AG09319 (cell line): ENCODE measurements at regions not wholly inside any gene's neighbourhood (a gene's known extent, or its start where the extent isn't known, plus 50 kb on each side); places are given as distances from the start of the nearest gene placed in this dataset.

ENCODE experiments used
- DNase-seq: peaks from one replicate; pipeline ENCODE4 v3.0.0-alpha.2; 2010; ENCODE audit warnings: low read depth; ENCODE audit errors: extremely low read depth
- TF ChIP-seq, protein P1 (sequence below): IDR thresholded peaks from 2 replicates; pipeline ENCODE4 v1.5.1; 2011; ENCODE audit warnings: low read depth, mild to moderate bottlenecking, inconsistent platforms, low read length, moderate library complexity

GRCh38 chr4:61079976-61080375 is 120.2 kb upstream of the ADGRL3 start:
- no peak for DNase-seq
- TF ChIP-seq, protein P1, sequence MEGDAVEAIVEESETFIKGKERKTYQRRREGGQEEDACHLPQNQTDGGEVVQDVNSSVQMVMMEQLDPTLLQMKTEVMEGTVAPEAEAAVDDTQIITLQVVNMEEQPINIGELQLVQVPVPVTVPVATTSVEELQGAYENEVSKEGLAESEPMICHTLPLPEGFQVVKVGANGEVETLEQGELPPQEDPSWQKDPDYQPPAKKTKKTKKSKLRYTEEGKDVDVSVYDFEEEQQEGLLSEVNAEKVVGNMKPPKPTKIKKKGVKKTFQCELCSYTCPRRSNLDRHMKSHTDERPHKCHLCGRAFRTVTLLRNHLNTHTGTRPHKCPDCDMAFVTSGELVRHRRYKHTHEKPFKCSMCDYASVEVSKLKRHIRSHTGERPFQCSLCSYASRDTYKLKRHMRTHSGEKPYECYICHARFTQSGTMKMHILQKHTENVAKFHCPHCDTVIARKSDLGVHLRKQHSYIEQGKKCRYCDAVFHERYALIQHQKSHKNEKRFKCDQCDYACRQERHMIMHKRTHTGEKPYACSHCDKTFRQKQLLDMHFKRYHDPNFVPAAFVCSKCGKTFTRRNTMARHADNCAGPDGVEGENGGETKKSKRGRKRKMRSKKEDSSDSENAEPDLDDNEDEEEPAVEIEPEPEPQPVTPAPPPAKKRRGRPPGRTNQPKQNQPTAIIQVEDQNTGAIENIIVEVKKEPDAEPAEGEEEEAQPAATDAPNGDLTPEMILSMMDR: no peak

GRCh38 chr4:61085534-61085933 is 114.6 kb upstream of the ADGRL3 start:
- DNase-seq: no peak
- TF ChIP-seq, protein P1: no peak

- DNase-seq: no peak
- TF ChIP-seq, protein P1: no peak
Observed at GRCh38 chr4:61086357-61086756, 113.8 kb upstream of the ADGRL3 start.

- TF ChIP-seq, protein P1: no peak
- DNase-seq: no peak
Observed at GRCh38 chr4:61086979-61087378, 113.1 kb upstream of the ADGRL3 start.

DNA sequence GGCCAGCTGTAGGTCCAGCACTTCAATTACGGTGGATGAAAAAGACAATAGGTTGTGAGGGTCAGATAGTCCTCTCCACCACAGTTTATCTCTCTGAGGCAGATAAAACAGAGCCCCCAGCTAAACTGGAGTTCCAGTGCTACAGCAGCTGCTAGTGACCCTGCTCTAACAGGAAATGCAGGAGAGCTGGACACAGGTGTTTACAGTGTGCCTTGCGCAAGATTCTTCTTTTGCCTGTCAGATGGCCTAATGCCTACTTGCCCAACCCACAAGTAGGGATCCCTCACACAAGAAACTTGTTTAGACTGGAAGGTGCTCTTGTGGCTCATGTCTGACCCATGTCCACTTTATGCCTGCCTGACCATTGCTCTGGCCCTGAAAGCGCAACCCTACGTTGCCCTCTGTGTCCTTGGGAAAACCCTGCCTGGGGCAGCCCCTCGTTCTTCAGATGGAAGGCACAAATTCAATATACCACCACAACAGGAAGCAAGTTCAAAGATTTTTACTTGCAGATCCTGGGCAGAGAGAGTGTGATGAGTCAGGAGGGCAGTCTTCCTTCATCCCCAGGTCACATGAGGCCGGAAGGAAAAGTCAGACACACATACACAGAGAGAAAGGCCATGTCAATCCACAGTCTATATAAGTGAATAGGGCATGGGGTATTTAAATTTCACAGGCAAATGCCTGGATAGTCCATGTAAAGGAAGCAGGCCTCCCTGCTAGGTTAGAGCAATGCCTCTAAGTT is 105.1 kb upstream of the ADGRL3 start:
- TF ChIP-seq, protein P1: no peak
- no peak for DNase-seq

DNA sequence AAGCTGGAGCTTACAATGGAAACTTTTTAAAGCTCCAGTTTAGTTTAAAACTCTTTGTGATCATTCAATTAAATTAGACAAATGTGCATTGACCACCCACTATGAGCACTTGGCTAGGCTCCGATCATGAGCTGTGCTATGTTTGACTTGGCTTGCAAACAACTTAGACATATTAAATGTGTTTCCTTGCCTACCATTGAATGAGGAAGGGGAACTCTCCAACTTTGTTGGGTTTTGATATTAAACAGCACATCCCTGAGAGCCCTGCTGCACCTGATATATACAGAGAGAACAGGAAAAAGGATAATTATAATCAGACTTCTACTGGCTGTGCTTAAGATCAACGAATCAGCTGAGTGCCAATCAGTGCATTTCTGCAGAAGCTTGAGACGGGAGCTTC is 71.4 kb upstream of the ADGRL3 start:
- no peak for DNase-seq
- TF ChIP-seq, protein P1: no peak

- TF ChIP-seq, protein P1: no peak
- DNase-seq: no peak
Observed at GRCh38 chr4:61129971-61130370, 70.2 kb upstream of the ADGRL3 start.
